ENCODE measurements at regions not wholly inside any gene's neighbourhood (a gene's known extent, or its start where the extent isn't known, plus 50 kb on each side); places are given as distances from the start of the nearest gene placed in this dataset.

GRCh38 chr13:61546413-61546812 lies 130.8 kb upstream of the PCDH20 start:
- TF ChIP-seq ZBTB33 (IDR thresholded peaks at IDR 0.05): no peak
- TF ChIP-seq FOXA2 (IDR thresholded peaks at IDR 0.05): no peak
- TF ChIP-seq SP1 (IDR thresholded peaks at IDR 0.05): no peak
- TF ChIP-seq, protein P1, sequence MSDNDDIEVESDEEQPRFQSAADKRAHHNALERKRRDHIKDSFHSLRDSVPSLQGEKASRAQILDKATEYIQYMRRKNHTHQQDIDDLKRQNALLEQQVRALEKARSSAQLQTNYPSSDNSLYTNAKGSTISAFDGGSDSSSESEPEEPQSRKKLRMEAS (IDR thresholded peaks at IDR 0.05): no peak
- no peak for TF ChIP-seq EGR1 (IDR thresholded peaks at IDR 0.05; ENCODE audit: low read depth in 2 of 2)
- no peak for TF ChIP-seq GABPA (IDR thresholded peaks at IDR 0.05 in 1 of 2, conservative IDR thresholded peaks at IDR 0.05 in 1 of 2)
- TF ChIP-seq ATF3 (IDR thresholded peaks at IDR 0.05): no peak
- TF ChIP-seq HNF4G (IDR thresholded peaks at IDR 0.05): no peak
- TF ChIP-seq YY1 (IDR thresholded peaks at IDR 0.05): no peak
- TF ChIP-seq RAD21 (IDR thresholded peaks at IDR 0.05): no peak
- TF ChIP-seq, protein P2, sequence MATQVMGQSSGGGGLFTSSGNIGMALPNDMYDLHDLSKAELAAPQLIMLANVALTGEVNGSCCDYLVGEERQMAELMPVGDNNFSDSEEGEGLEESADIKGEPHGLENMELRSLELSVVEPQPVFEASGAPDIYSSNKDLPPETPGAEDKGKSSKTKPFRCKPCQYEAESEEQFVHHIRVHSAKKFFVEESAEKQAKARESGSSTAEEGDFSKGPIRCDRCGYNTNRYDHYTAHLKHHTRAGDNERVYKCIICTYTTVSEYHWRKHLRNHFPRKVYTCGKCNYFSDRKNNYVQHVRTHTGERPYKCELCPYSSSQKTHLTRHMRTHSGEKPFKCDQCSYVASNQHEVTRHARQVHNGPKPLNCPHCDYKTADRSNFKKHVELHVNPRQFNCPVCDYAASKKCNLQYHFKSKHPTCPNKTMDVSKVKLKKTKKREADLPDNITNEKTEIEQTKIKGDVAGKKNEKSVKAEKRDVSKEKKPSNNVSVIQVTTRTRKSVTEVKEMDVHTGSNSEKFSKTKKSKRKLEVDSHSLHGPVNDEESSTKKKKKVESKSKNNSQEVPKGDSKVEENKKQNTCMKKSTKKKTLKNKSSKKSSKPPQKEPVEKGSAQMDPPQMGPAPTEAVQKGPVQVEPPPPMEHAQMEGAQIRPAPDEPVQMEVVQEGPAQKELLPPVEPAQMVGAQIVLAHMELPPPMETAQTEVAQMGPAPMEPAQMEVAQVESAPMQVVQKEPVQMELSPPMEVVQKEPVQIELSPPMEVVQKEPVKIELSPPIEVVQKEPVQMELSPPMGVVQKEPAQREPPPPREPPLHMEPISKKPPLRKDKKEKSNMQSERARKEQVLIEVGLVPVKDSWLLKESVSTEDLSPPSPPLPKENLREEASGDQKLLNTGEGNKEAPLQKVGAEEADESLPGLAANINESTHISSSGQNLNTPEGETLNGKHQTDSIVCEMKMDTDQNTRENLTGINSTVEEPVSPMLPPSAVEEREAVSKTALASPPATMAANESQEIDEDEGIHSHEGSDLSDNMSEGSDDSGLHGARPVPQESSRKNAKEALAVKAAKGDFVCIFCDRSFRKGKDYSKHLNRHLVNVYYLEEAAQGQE (IDR thresholded peaks at IDR 0.05): no peak
- no peak for DNase-seq (ENCODE audit: low spot score)
- Histone ChIP-seq H3K9ac (ENCODE audit: low read depth in 1 of 2, low read length in 2 of 2) (no peak overlapping the region), H3K36me3 (ENCODE audit: control insufficient read depth in 4 of 4, insufficient read depth in 3 of 4, low read depth in 1 of 4, low read length in 3 of 4) (no peaks in the 10 kb centered on the region), H3K4me3 (ENCODE audit: low read depth in 1 of 3, low read length in 3 of 3) (no peak overlapping the region), H3K27me3 (ENCODE audit: control insufficient read depth in 4 of 4, insufficient read depth in 4 of 4, low read length in 3 of 4) (no peaks in the 10 kb centered on the region), H3K27ac (ENCODE audit: low read depth in 1 of 2, low read length in 2 of 2) (no peak overlapping the region), H3K9me3 (ENCODE audit: control insufficient read depth in 4 of 4, low read length in 3 of 4) (no peaks in the 10 kb centered on the region), H3K4me1 (ENCODE audit: control insufficient read depth in 4 of 4, insufficient read depth in 4 of 4, low read length in 3 of 4) (peaks cover 0 to 6% (median 2%) of the 10 kb centered on the region in 4 donors)
- WGBS: 51% methylated on average over 4 of the region's 4 CpGs

GRCh38 chr13:61536433-61536832 lies 120.8 kb upstream of the PCDH20 start:
- no peak for DNase-seq (ENCODE audit: low spot score)
- Histone ChIP-seq H3K27ac (ENCODE audit: low read depth in 1 of 2, low read length in 2 of 2) (no peak overlapping the region), H3K4me1 (ENCODE audit: control insufficient read depth in 4 of 4, insufficient read depth in 4 of 4, low read length in 3 of 4) (peaks cover 0 to 2% (median 0%) of the 10 kb centered on the region in 4 donors), H3K27me3 (ENCODE audit: control insufficient read depth in 4 of 4, insufficient read depth in 4 of 4, low read length in 3 of 4) (no peaks in the 10 kb centered on the region), H3K4me3 (ENCODE audit: low read depth in 1 of 3, low read length in 3 of 3) (no peak overlapping the region), H3K36me3 (ENCODE audit: control insufficient read depth in 4 of 4, insufficient read depth in 3 of 4, low read depth in 1 of 4, low read length in 3 of 4) (no peaks in the 10 kb centered on the region), H3K9me3 (ENCODE audit: control insufficient read depth in 4 of 4, low read length in 3 of 4) (no peaks in the 10 kb centered on the region), H3K9ac (ENCODE audit: low read depth in 1 of 2, low read length in 2 of 2) (no peak overlapping the region)
- 56% methylated on average over 1 of the region's 1 CpG for WGBS
- no peak for TF ChIP-seq NR2F2 (IDR thresholded peaks at IDR 0.05)

- Histone ChIP-seq H3K9me3 (ENCODE audit: control insufficient read depth in 4 of 4, low read length in 3 of 4) (no peaks in the 10 kb centered on the region), H3K27me3 (ENCODE audit: control insufficient read depth in 4 of 4, insufficient read depth in 4 of 4, low read length in 3 of 4) (no peaks in the 10 kb centered on the region), H3K9ac (ENCODE audit: low read depth in 1 of 2, low read length in 2 of 2) (no peak overlapping the region), H3K27ac (ENCODE audit: low read depth in 1 of 2, low read length in 2 of 2) (no peak overlapping the region), H3K4me3 (ENCODE audit: low read depth in 1 of 3, low read length in 3 of 3) (no peak overlapping the region), H3K36me3 (ENCODE audit: control insufficient read depth in 4 of 4, insufficient read depth in 3 of 4, low read depth in 1 of 4, low read length in 3 of 4) (no peaks in the 10 kb centered on the region), H3K4me1 (ENCODE audit: control insufficient read depth in 4 of 4, insufficient read depth in 4 of 4, low read length in 3 of 4) (peaks cover 0 to 2% (median 0%) of the 10 kb centered on the region in 4 donors)
- 78% methylated on average over 10 of the region's 10 CpGs for WGBS
- no peak for DNase-seq (ENCODE audit: low spot score)
- TF ChIP-seq RAD21 (IDR thresholded peaks at IDR 0.05) (no peak), ATF3 (IDR thresholded peaks at IDR 0.05) (no peak), GABPA (IDR thresholded peaks at IDR 0.05 in 1 of 2, conservative IDR thresholded peaks at IDR 0.05 in 1 of 2) (no peak), HNF4G (IDR thresholded peaks at IDR 0.05) (no peak), ZBTB33 (IDR thresholded peaks at IDR 0.05) (no peak), HNF4A (conservative IDR thresholded peaks at IDR 0.05) (no peak), FOXA2 (IDR thresholded peaks at IDR 0.05) (no peak)
- TF ChIP-seq, protein P1 (IDR thresholded peaks at IDR 0.05): no peak
- TF ChIP-seq, protein P3, sequence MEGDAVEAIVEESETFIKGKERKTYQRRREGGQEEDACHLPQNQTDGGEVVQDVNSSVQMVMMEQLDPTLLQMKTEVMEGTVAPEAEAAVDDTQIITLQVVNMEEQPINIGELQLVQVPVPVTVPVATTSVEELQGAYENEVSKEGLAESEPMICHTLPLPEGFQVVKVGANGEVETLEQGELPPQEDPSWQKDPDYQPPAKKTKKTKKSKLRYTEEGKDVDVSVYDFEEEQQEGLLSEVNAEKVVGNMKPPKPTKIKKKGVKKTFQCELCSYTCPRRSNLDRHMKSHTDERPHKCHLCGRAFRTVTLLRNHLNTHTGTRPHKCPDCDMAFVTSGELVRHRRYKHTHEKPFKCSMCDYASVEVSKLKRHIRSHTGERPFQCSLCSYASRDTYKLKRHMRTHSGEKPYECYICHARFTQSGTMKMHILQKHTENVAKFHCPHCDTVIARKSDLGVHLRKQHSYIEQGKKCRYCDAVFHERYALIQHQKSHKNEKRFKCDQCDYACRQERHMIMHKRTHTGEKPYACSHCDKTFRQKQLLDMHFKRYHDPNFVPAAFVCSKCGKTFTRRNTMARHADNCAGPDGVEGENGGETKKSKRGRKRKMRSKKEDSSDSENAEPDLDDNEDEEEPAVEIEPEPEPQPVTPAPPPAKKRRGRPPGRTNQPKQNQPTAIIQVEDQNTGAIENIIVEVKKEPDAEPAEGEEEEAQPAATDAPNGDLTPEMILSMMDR (IDR thresholded peaks at IDR 0.05; ENCODE audit: low read depth, low read length, missing input control): no peak
Observed at GRCh38 chr13:61531383-61532065, 115.9 kb upstream of the PCDH20 start.

Measured in liver (tissue), 8 donors.